Right lobe of liver (tissue), 6 donors: ENCODE measurements at regions not wholly inside any gene's neighbourhood (a gene's known extent, or its start where the extent isn't known, plus 50 kb on each side); places are given as distances from the start of the nearest gene placed in this dataset.

Experiments used
- ATAC-seq, 4 donors: fragments of 200-7000 bp; cut with Tn5 transposase; one replicate each; pipeline ENCODE4 v1.9.1; 2020; ENCODE audit warnings: mild to moderate bottlenecking in 4 of 4, moderate library complexity in 4 of 4
- DNase-seq, 3 donors: peaks; one replicate each; pipeline ENCODE4 v3.0.0-alpha.2; 2020
- H3K27ac ChIP-seq, 3 donors: fragments of 200-600 bp; one replicate each; pipeline ENCODE4 v1.8.0; 2022
- H3K27me3 ChIP-seq, 2 donors: fragments of 200-600 bp; one replicate each; pipeline ENCODE4 v1.8.0; 2022
- H3K36me3 ChIP-seq, 4 donors: fragments of 200-600 bp; sonication (generic) in 1 of 4; one replicate each; pipeline versions ENCODE4 v1.5.1 to v1.8.0; 2017 to 2022; ENCODE audit warnings: control low read depth in 1 of 4
- H3K4me1 ChIP-seq, 4 donors: fragments of 200-600 bp; sonication (generic) in 1 of 4; one replicate each; pipeline versions ENCODE4 v1.5.1 to v1.8.0; 2017 to 2022; ENCODE audit warnings: control low read depth in 1 of 4
- H3K4me3 ChIP-seq, 3 donors: fragments of 200-600 bp; one replicate each; pipeline ENCODE4 v1.8.0; 2022
- H3K9me3 ChIP-seq, 4 donors: fragments of 200-600 bp; sonication (generic) in 1 of 4; one replicate each; pipeline versions ENCODE4 v1.5.1 to v1.8.0; 2017 to 2022; ENCODE audit warnings: control low read depth in 1 of 4
- CTCF ChIP-seq, 4 donors: fragments of 200-600 bp in 3 of 4; fragments of 450-650 bp in 1 of 4; IDR thresholded peaks; one replicate each; pipeline versions ENCODE4 v1.5.1 to v1.8.0; 2016 to 2022; ENCODE audit warnings: antibody characterized with exemption in 4 of 4, mild to moderate bottlenecking in 2 of 4
- POLR2A ChIP-seq: fragments of 450-650 bp; IDR thresholded peaks from one replicate; pipeline ENCODE4 v1.6.1; 2017; ENCODE audit warnings: antibody characterized with exemption, mild to moderate bottlenecking
- WGBS: methylation state at CpG from one replicate; pipeline ENCODE4 v1.1.6; 2018; ENCODE audit warnings: low coverage, low lambda C conversion rate; ENCODE audit not compliant: insufficient coverage; ENCODE audit errors: missing lambda C conversion rate; 5-methylcytosine and 5-hydroxymethylcytosine counted together
- intact Hi-C, 2 donors: fragments of 100-400 bp; cut with DNase I; formaldehyde crosslinking; loops; one replicate each; pipeline versions ENCODE4 v1.11.2 to v1.14.1; 2022
- donor health status: DM: no; HTN: yes; CAD: no.
- donor health status: DM: no; HTN: no; CAD: no.
- donor health status: DM: no; HTN: no; CAD: no.
- donor health status: DM: no; HTN: yes; CAD: no.
- donor health status: DM: no; HTN: yes; CAD: no.

- intact Hi-C loops = no loop called here
- no peaks in the 10 kb centered on the region for H3K36me3 ChIP-seq
- 63% methylated on average over 6 of the region's 6 CpGs for WGBS
Measured at GRCh38 chr3:55165704-55166405, 238.0 kb upstream of the LRTM1 start.

GRCh38 chr3:55165278-55165677 is 237.4 kb upstream of the LRTM1 start:
- Histone ChIP-seq H3K27ac (no peak overlapping the region), H3K4me3 (no peak overlapping the region), H3K36me3 (no peaks in the 10 kb centered on the region), H3K27me3 (no peaks in the 10 kb centered on the region), H3K9me3 (no peaks in the 10 kb centered on the region), H3K4me1 (no peaks in the 10 kb centered on the region)
- TF ChIP-seq CTCF (IDR thresholded peaks at IDR 0.05) (no peak), POLR2A (no peak)
- DNase-seq (no peak), ATAC-seq (no peak)
- 72% methylated on average over 3 of the region's 3 CpGs for WGBS
- intact Hi-C loops = no loop called here

More at GRCh38 chr3:55165704-55166405, 238.0 kb upstream of the LRTM1 start:
- H3K27ac ChIP-seq = no peak overlapping the region
- no peaks in the 10 kb centered on the region for H3K4me1 ChIP-seq
- no peaks in the 10 kb centered on the region for H3K9me3 ChIP-seq
- DNase-seq = no peak
- no peak for ATAC-seq
- TF ChIP-seq POLR2A = no peak
- H3K27me3 ChIP-seq = no peaks in the 10 kb centered on the region
- no peak overlapping the region for H3K4me3 ChIP-seq

GRCh38 chr3:55164876-55165275 is 237.0 kb upstream of the LRTM1 start:
- ATAC-seq (no peak), DNase-seq (no peak)
- Histone ChIP-seq H3K4me1 (no peaks in the 10 kb centered on the region), H3K27ac (no peak overlapping the region), H3K9me3 (no peaks in the 10 kb centered on the region), H3K4me3 (no peak overlapping the region), H3K36me3 (no peaks in the 10 kb centered on the region), H3K27me3 (no peaks in the 10 kb centered on the region)
- intact Hi-C loops = no loop called here
- 57% methylated on average over 1 of the region's 1 CpG for WGBS
- no peak for TF ChIP-seq CTCF (IDR thresholded peaks at IDR 0.05)
- no peak for TF ChIP-seq POLR2A

GRCh38 chr3:55164191-55164590 is 236.3 kb upstream of the LRTM1 start:
- DNase-seq (no peak), ATAC-seq (no peak)
- Histone ChIP-seq H3K4me3 (no peak overlapping the region), H3K27me3 (no peaks in the 10 kb centered on the region), H3K9me3 (no peaks in the 10 kb centered on the region), H3K36me3 (no peaks in the 10 kb centered on the region), H3K4me1 (no peaks in the 10 kb centered on the region), H3K27ac (no peak overlapping the region)
- TF ChIP-seq CTCF (IDR thresholded peaks at IDR 0.05) (no peak), POLR2A (no peak)
- intact Hi-C loops = no loop called here

- H3K36me3 ChIP-seq = no peaks in the 10 kb centered on the region
- no peak for DNase-seq
- H3K4me3 ChIP-seq = no peak overlapping the region
- no peak overlapping the region for H3K27ac ChIP-seq
- TF ChIP-seq CTCF (IDR thresholded peaks at IDR 0.05) = no peak
- H3K4me1 ChIP-seq = no peaks in the 10 kb centered on the region
- intact Hi-C loops = no loop called here
- no peaks in the 10 kb centered on the region for H3K9me3 ChIP-seq
- ATAC-seq = no peak
- 75% methylated on average over 5 of the region's 5 CpGs for WGBS
- H3K27me3 ChIP-seq = no peaks in the 10 kb centered on the region
Measured at GRCh38 chr3:55163421-55163820, 235.6 kb upstream of the LRTM1 start.
